Suprapubic skin (tissue), 4 donors: ENCODE measurements at regions not wholly inside any gene's neighbourhood (a gene's known extent, or its start where the extent isn't known, plus 50 kb on each side); places are given as distances from the start of the nearest gene placed in this dataset.

Source experiments
- DNase-seq, 2 donors: peaks; one replicate each; pipeline ENCODE4 v3.0.0-alpha.2; 2019; ENCODE audit warnings: low spot score in 2 of 2
- H3K27ac ChIP-seq: fragments of 200-600 bp; sonication (generic); one replicate; pipeline ENCODE4 v1.5.1; 2019
- H3K27me3 ChIP-seq: fragments of 200-600 bp; sonication (generic); one replicate; pipeline ENCODE4 v1.5.1; 2019
- H3K36me3 ChIP-seq: fragments of 200-600 bp; sonication (generic); one replicate; pipeline ENCODE4 v1.5.1; 2019
- H3K4me1 ChIP-seq: fragments of 200-600 bp; sonication (generic); one replicate; pipeline ENCODE4 v1.5.1; 2019
- H3K4me3 ChIP-seq: fragments of 200-600 bp; sonication (generic); one replicate; pipeline ENCODE4 v1.5.1; 2019; ENCODE audit warnings: mild to moderate bottlenecking
- H3K9me3 ChIP-seq: fragments of 200-600 bp; sonication (generic); one replicate; pipeline ENCODE4 v1.5.1; 2019
- CTCF ChIP-seq, 2 donors: fragments of 200-600 bp in 1 of 2; fragments of 450-650 bp in 1 of 2; sonication (generic) in 1 of 2; IDR thresholded peaks; one replicate each; pipeline ENCODE4 v1.5.1; 2016 to 2019; ENCODE audit warnings: antibody characterized with exemption in 2 of 2, mild to moderate bottlenecking in 1 of 2, moderate library complexity in 1 of 2
- EP300 ChIP-seq: sonication (generic); formaldehyde crosslinking; IDR thresholded peaks from one replicate; pipeline ENCODE4 v1.6.1; 2017; ENCODE audit warnings: antibody characterized with exemption
- POLR2A ChIP-seq, 2 donors: fragments of 450-650 bp; IDR thresholded peaks; one replicate each; pipeline ENCODE4 v1.6.1; 2017; ENCODE audit warnings: antibody characterized with exemption in 2 of 2, mild to moderate bottlenecking in 2 of 2, moderate library complexity in 2 of 2
- POLR2AphosphoS5 ChIP-seq, 3 donors: sonication (generic); formaldehyde crosslinking; IDR thresholded peaks; one replicate each; pipeline ENCODE4 v1.6.1; 2017; ENCODE audit warnings: antibody characterized with exemption in 3 of 3
- WGBS: methylation state at CpG from one replicate; pipeline ENCODE4 v1.1.5; 2018; 5-methylcytosine and 5-hydroxymethylcytosine counted together

GRCh38 chr12:98419795-98420404, 95.5 kb upstream of the TMPO start:
- Histone ChIP-seq H3K9me3 (no peaks in the 10 kb centered on the region), H3K4me1 (peaks cover 24% of the 10 kb centered on the region), H3K27ac (no peak overlapping the region), H3K27me3 (no peaks in the 10 kb centered on the region), H3K36me3 (no peaks in the 10 kb centered on the region), H3K4me3 (no peak overlapping the region)
- no peak for DNase-seq
- WGBS, result 76% methylated on average over 9 of the region's 16 CpGs
- TF ChIP-seq POLR2A (IDR thresholded peaks at IDR 0.05) (no peak), POLR2AphosphoS5 (IDR thresholded peaks at IDR 0.05) (no peak), CTCF (IDR thresholded peaks at IDR 0.05) (no peak), EP300 (no peak)

GRCh38 chr12:98420461-98420860, 94.9 kb upstream of the TMPO start:
- WGBS, result 64% methylated on average over 6 of the region's 6 CpGs
- H3K4me1 ChIP-seq, result peaks cover 24% of the 10 kb centered on the region
- DNase-seq, result no peak
- no peak overlapping the region for H3K27ac ChIP-seq
- no peak for TF ChIP-seq EP300
- no peaks in the 10 kb centered on the region for H3K9me3 ChIP-seq
- no peaks in the 10 kb centered on the region for H3K27me3 ChIP-seq
- H3K4me3 ChIP-seq, result no peak overlapping the region
- no peaks in the 10 kb centered on the region for H3K36me3 ChIP-seq

- 98% methylated on average over 6 of the region's 8 CpGs for WGBS
- peaks cover 24% of the 10 kb centered on the region for H3K4me1 ChIP-seq
- TF ChIP-seq POLR2A (IDR thresholded peaks at IDR 0.05) (no peak), EP300 (no peak), CTCF (IDR thresholded peaks at IDR 0.05) (no peak), POLR2AphosphoS5 (IDR thresholded peaks at IDR 0.05) (no peak)
- no peak overlapping the region for H3K27ac ChIP-seq
- no peaks in the 10 kb centered on the region for H3K9me3 ChIP-seq
- DNase-seq, result no peak
- H3K27me3 ChIP-seq, result no peaks in the 10 kb centered on the region
- H3K4me3 ChIP-seq, result no peak overlapping the region
- no peaks in the 10 kb centered on the region for H3K36me3 ChIP-seq
Measured at GRCh38 chr12:98421316-98421715, 94.1 kb upstream of the TMPO start.

- Histone ChIP-seq H3K9me3 (no peaks in the 10 kb centered on the region), H3K36me3 (no peaks in the 10 kb centered on the region), H3K4me1 (peaks cover 24% of the 10 kb centered on the region), H3K27me3 (no peaks in the 10 kb centered on the region), H3K27ac (no peak overlapping the region), H3K4me3 (no peak overlapping the region)
- 94% methylated on average over 6 of the region's 11 CpGs for WGBS
- DNase-seq, result no peak
- TF ChIP-seq POLR2AphosphoS5 (IDR thresholded peaks at IDR 0.05) (no peak), EP300 (no peak), CTCF (IDR thresholded peaks at IDR 0.05) (no peak), POLR2A (IDR thresholded peaks at IDR 0.05) (no peak)
Measured at GRCh38 chr12:98422359-98422758, 93.0 kb upstream of the TMPO start.

GRCh38 chr12:98422812-98423211, 92.6 kb upstream of the TMPO start:
- no peak overlapping the region for H3K4me3 ChIP-seq
- H3K36me3 ChIP-seq, result no peaks in the 10 kb centered on the region
- H3K4me1 ChIP-seq, result peaks cover 24% of the 10 kb centered on the region
- no peaks in the 10 kb centered on the region for H3K9me3 ChIP-seq
- no peaks in the 10 kb centered on the region for H3K27me3 ChIP-seq
- DNase-seq, result no peak
- TF ChIP-seq POLR2AphosphoS5 (IDR thresholded peaks at IDR 0.05) (no peak), EP300 (no peak), POLR2A (IDR thresholded peaks at IDR 0.05) (no peak), CTCF (IDR thresholded peaks at IDR 0.05) (no peak)
- H3K27ac ChIP-seq, result no peak overlapping the region
- WGBS, result 95% methylated on average over 3 of the region's 4 CpGs

- H3K27ac ChIP-seq, result no peak overlapping the region
- TF ChIP-seq EP300 (no peak), CTCF (IDR thresholded peaks at IDR 0.05) (no peak), POLR2AphosphoS5 (IDR thresholded peaks at IDR 0.05) (no peak), POLR2A (IDR thresholded peaks at IDR 0.05) (no peak)
- no peaks in the 10 kb centered on the region for H3K27me3 ChIP-seq
- H3K9me3 ChIP-seq, result no peaks in the 10 kb centered on the region
- 68% methylated on average over 2 of the region's 2 CpGs for WGBS
- no peak overlapping the region for H3K4me3 ChIP-seq
- no peak for DNase-seq
- peaks cover 12% of the 10 kb centered on the region for H3K4me1 ChIP-seq
- H3K36me3 ChIP-seq, result no peaks in the 10 kb centered on the region
Measured at GRCh38 chr12:98423963-98424362, 91.4 kb upstream of the TMPO start.
